ENCODE measurements at regions not wholly inside any gene's neighbourhood (a gene's known extent, or its start where the extent isn't known, plus 50 kb on each side); places are given as distances from the start of the nearest gene placed in this dataset.
"Not testable (repeated sequence)": the region's sequence is repeated elsewhere in the genome, so short reads cannot be mapped to it uniquely, and the experiment has no call there.

GRCh38 chr5:19287548-19288277 is 700.3 kb downstream of the CDH18 start:
- not testable (repeated sequence) for DNase-seq

GRCh38 chr5:19288311-19288710 is 699.7 kb downstream of the CDH18 start:
- DNase-seq = not testable (repeated sequence)

GRCh38 chr5:19297934-19298333 is 690.1 kb downstream of the CDH18 start:
- no peak for DNase-seq

GRCh38 chr5:19301271-19301670 is 686.7 kb downstream of the CDH18 start:
- no peak for DNase-seq

GRCh38 chr5:19314840-19315239 is 673.2 kb downstream of the CDH18 start:
- no peak for DNase-seq

- no peak for DNase-seq
Observed at GRCh38 chr5:19319252-19319651, 668.7 kb downstream of the CDH18 start.

- no peak for DNase-seq
Observed at GRCh38 chr5:19322716-19323485, 665.1 kb downstream of the CDH18 start.

GRCh38 chr5:19334278-19334677 is 653.7 kb downstream of the CDH18 start:
- DNase-seq = no peak

GRCh38 chr5:19342942-19343341 is 645.1 kb downstream of the CDH18 start:
- DNase-seq = no peak

- no peak for DNase-seq
Observed at GRCh38 chr5:19352120-19352519, 635.9 kb downstream of the CDH18 start.

- DNase-seq = no peak
Observed at GRCh38 chr5:19369048-19369447, 619.0 kb downstream of the CDH18 start.

GRCh38 chr5:19369561-19369960 is 618.4 kb downstream of the CDH18 start:
- no peak for DNase-seq

GRCh38 chr5:19370655-19371386 is 617.2 kb downstream of the CDH18 start:
- DNase-seq = no peak

- no peak for DNase-seq
Observed at GRCh38 chr5:19388391-19388790, 599.6 kb downstream of the CDH18 start.

- no peak for DNase-seq
Observed at GRCh38 chr5:19401032-19401431, 587.0 kb downstream of the CDH18 start.

- DNase-seq = no peak
Observed at GRCh38 chr5:19406576-19407365, 581.2 kb downstream of the CDH18 start.

GRCh38 chr5:19408149-19408548 is 579.9 kb downstream of the CDH18 start:
- DNase-seq = no peak

- DNase-seq = no peak
Observed at GRCh38 chr5:19411936-19412335, 576.1 kb downstream of the CDH18 start.
